Loucy (cell line): ENCODE measurements at regions not wholly inside any gene's neighbourhood (a gene's known extent, or its start where the extent isn't known, plus 50 kb on each side); places are given as distances from the start of the nearest gene placed in this dataset.

Experiments
- H2AFZ ChIP-seq: fragments of 200-600 bp; sonication (generic); 2 replicates; pipeline ENCODE4 v1.6.0; 2016; ENCODE audit warnings: antibody characterized with exemption, mild to moderate bottlenecking, low read length, moderate library complexity
- H3F3A ChIP-seq: fragments of 200-600 bp; 2 replicates; pipeline ENCODE4 v1.6.0; 2016; ENCODE audit warnings: antibody characterized with exemption, low read depth, mild to moderate bottlenecking
- H3K27me3 ChIP-seq: fragments of 200-600 bp; sonication (generic); 2 replicates; pipeline ENCODE4 v1.6.1; 2014; ENCODE audit warnings: low read length, mild to moderate bottlenecking; ENCODE audit not compliant: insufficient read depth, poor library complexity, severe bottlenecking
- H3K36me3 ChIP-seq: fragments of 200-600 bp; sonication (generic); 2 replicates; pipeline ENCODE4 v1.6.1; 2016; ENCODE audit warnings: low read length; ENCODE audit not compliant: insufficient read depth
- H3K4me1 ChIP-seq: fragments of 200-600 bp; sonication (generic); 2 replicates; pipeline ENCODE4 v1.5.1; 2014; ENCODE audit warnings: low read length, mild to moderate bottlenecking; ENCODE audit not compliant: insufficient read depth, poor library complexity, severe bottlenecking
- H3K4me2 ChIP-seq: fragments of 200-600 bp; sonication (generic); 2 replicates; pipeline ENCODE4 v1.6.0; 2014; ENCODE audit warnings: antibody characterized with exemption, low read length, low read depth, mild to moderate bottlenecking; ENCODE audit not compliant: poor library complexity, severe bottlenecking
- H3K4me3 ChIP-seq: fragments of 200-600 bp; sonication (generic); 2 replicates; pipeline ENCODE4 v1.5.1; 2014; ENCODE audit warnings: low read length, mild to moderate bottlenecking, mixed read lengths; ENCODE audit not compliant: poor library complexity, severe bottlenecking
- H3K79me2 ChIP-seq: fragments of 200-600 bp; sonication (generic); 2 replicates; pipeline ENCODE4 v1.6.1; 2014; ENCODE audit warnings: low read length; ENCODE audit not compliant: insufficient read depth
- H3K9ac ChIP-seq: fragments of 200-600 bp; sonication (generic); 2 replicates; pipeline ENCODE4 v1.6.0; 2014; ENCODE audit warnings: mild to moderate bottlenecking, low read depth, low read length, moderate library complexity; ENCODE audit not compliant: poor library complexity, severe bottlenecking
- H3K9me2 ChIP-seq: fragments of 200-600 bp; sonication (generic); replicated peaks from 2 replicates; pipeline ENCODE4 v1.6.1; 2016; ENCODE audit warnings: low read depth, low read length, mixed read lengths
- H3K9me3 ChIP-seq: fragments of 200-600 bp; sonication (generic); 2 replicates; pipeline ENCODE4 v1.6.1; 2014; ENCODE audit warnings: mild to moderate bottlenecking, antibody characterized with exemption, low read length, low read depth; ENCODE audit not compliant: insufficient read depth
- H4K20me1 ChIP-seq: fragments of 200-600 bp; sonication (generic); 2 replicates; pipeline ENCODE4 v1.6.0; 2014; ENCODE audit warnings: antibody characterized with exemption, low read length, mild to moderate bottlenecking; ENCODE audit not compliant: insufficient read depth, poor library complexity, severe bottlenecking
- EZH2phosphoT487 ChIP-seq: fragments of 200-600 bp; IDR thresholded peaks from 2 replicates; pipeline ENCODE4 v1.6.1; 2018; ENCODE audit warnings: antibody characterized with exemption, mild to moderate bottlenecking, moderate library complexity, borderline replicate concordance
- TF ChIP-seq, protein P1 (sequence below): fragments of 200-600 bp; sonication (generic); conservative IDR thresholded peaks from 2 replicates; pipeline ENCODE4 v1.5.1; 2014; ENCODE audit warnings: mild to moderate bottlenecking, antibody characterized with exemption, low read length

DNA sequence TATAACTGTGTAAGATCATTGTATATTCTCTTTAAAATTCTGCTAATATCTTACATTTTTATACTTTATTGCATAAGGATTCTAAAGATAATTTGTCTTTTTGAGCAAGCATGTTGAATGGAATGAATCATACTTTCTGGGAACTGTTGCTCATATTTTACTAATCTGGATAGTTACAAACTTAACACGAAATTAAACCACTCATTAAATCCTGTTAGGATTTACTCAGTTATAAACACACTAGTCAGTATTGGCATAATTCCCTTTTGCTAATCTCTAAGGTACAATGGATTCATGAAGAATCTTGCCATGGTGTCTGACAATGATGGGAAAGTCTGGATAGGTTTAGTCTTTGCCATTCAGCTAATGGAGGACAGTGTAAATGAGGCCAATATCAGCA lies 338.1 kb upstream of the SMC2 start:
- Histone ChIP-seq H3K9ac (no peak overlapping the region), H3K9me2 (no peaks in the 10 kb centered on the region), H3K27me3 (no peaks in the 10 kb centered on the region), H3K9me3 (no peaks in the 10 kb centered on the region), H3K4me2 (no peak overlapping the region), H3K4me3 (no peak overlapping the region), H3F3A (no peaks in the 10 kb centered on the region), H4K20me1 (no peaks in the 10 kb centered on the region), H3K79me2 (no peaks in the 10 kb centered on the region), H2AFZ (no peak overlapping the region), H3K4me1 (no peaks in the 10 kb centered on the region), H3K36me3 (no peaks in the 10 kb centered on the region)
- TF ChIP-seq EZH2phosphoT487: no peak
- TF ChIP-seq, protein P1, sequence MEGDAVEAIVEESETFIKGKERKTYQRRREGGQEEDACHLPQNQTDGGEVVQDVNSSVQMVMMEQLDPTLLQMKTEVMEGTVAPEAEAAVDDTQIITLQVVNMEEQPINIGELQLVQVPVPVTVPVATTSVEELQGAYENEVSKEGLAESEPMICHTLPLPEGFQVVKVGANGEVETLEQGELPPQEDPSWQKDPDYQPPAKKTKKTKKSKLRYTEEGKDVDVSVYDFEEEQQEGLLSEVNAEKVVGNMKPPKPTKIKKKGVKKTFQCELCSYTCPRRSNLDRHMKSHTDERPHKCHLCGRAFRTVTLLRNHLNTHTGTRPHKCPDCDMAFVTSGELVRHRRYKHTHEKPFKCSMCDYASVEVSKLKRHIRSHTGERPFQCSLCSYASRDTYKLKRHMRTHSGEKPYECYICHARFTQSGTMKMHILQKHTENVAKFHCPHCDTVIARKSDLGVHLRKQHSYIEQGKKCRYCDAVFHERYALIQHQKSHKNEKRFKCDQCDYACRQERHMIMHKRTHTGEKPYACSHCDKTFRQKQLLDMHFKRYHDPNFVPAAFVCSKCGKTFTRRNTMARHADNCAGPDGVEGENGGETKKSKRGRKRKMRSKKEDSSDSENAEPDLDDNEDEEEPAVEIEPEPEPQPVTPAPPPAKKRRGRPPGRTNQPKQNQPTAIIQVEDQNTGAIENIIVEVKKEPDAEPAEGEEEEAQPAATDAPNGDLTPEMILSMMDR: no peak

GRCh38 chr9:103757062-103757461 lies 337.0 kb upstream of the SMC2 start:
- Histone ChIP-seq H3K27me3 (no peaks in the 10 kb centered on the region), H3K79me2 (no peaks in the 10 kb centered on the region), H3K9ac (no peak overlapping the region), H3K36me3 (no peaks in the 10 kb centered on the region), H4K20me1 (no peaks in the 10 kb centered on the region), H3K9me2 (no peaks in the 10 kb centered on the region), H3K4me1 (no peaks in the 10 kb centered on the region), H3K4me3 (no peak overlapping the region), H3K9me3 (no peaks in the 10 kb centered on the region), H3F3A (no peaks in the 10 kb centered on the region), H3K4me2 (no peak overlapping the region), H2AFZ (no peak overlapping the region)
- TF ChIP-seq EZH2phosphoT487: no peak
- TF ChIP-seq, protein P1: no peak

GRCh38 chr9:103761466-103761865 lies 332.6 kb upstream of the SMC2 start:
- H3K4me2 ChIP-seq: no peak overlapping the region
- H3K27me3 ChIP-seq: no peaks in the 10 kb centered on the region
- H3K9ac ChIP-seq: no peak overlapping the region
- H3K9me3 ChIP-seq: no peaks in the 10 kb centered on the region
- TF ChIP-seq, protein P1: no peak
- TF ChIP-seq EZH2phosphoT487: no peak
- no peaks in the 10 kb centered on the region for H3F3A ChIP-seq
- no peak overlapping the region for H2AFZ ChIP-seq
- no peaks in the 10 kb centered on the region for H3K79me2 ChIP-seq
- no peaks in the 10 kb centered on the region for H3K36me3 ChIP-seq
- H3K4me3 ChIP-seq: no peak overlapping the region
- no peaks in the 10 kb centered on the region for H4K20me1 ChIP-seq
- no peaks in the 10 kb centered on the region for H3K4me1 ChIP-seq
- H3K9me2 ChIP-seq: no peaks in the 10 kb centered on the region
